ENCODE measurements at regions not wholly inside any gene's neighbourhood (a gene's known extent, or its start where the extent isn't known, plus 50 kb on each side); places are given as distances from the start of the nearest gene placed in this dataset.

DNA sequence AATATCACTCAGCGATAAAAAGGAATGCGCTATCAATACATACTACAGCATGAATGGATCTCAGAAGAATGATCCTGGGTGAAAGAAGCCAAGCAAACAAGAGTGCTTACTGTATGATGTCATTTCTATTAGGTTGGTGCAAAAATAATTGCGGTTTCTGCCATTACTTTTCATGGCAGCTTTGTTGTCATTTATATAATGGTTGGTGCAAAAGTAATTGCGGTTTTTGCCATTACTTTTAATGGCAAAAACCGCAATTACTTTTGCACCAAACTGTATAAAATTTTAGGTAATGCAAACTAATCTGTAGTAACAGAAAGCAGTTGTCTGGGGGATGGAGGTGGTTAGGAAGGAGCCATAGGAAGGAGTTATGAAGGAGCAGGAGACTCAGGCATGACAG, 318.3 kb upstream of the ZMIZ1 start:
- 0 out of 2 replicates have a peak, but pooled peaks cover 2% of the 10 kb centered on the region for H3K4me1 ChIP-seq
- in situ Hi-C loops (cut with MboI; ENCODE audit: low sequenced_read_pairs): no loop called here

DNA sequence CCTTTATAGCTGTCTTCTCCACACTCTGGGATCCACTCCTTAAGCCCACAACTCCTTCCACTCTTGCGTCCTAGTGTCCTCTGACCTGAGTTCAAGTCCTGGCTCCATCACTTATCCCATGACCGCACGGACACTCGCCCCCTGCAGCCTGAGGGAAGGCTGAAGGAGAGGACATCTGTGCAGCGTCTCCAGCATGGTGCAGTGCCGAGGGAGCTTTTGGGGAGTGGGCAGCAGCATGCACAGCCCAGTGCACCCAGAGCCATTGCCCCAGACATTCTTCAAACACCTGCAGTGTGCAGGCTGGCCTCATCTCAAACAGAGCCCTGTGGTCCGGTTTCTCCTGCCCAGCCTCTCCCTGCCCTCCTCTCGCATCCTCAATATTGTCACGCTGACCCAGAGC, 317.1 kb upstream of the ZMIZ1 start:
- H3K36me3 ChIP-seq (replicated peaks): no peaks in the 10 kb centered on the region
- 0 out of 2 replicates have a peak, but pooled peaks cover 2% of the 10 kb centered on the region for H3K4me1 ChIP-seq
- no peaks in the 10 kb centered on the region for H3K27me3 ChIP-seq (ENCODE audit: low read depth)
- H3K4me3 ChIP-seq: no peak overlapping the region
- DNase-seq (ENCODE audit: low spot score in 2 of 2): no peak
- in situ Hi-C loops (cut with MboI; ENCODE audit: low sequenced_read_pairs): no loop called here
- H3K9me3 ChIP-seq: no peaks in the 10 kb centered on the region

More for the DNA sequence above, 318.3 kb upstream of the ZMIZ1 start:
- Histone ChIP-seq H3K4me3 (no peak overlapping the region), H3K27me3 (ENCODE audit: low read depth) (no peaks in the 10 kb centered on the region), H3K9me3 (no peaks in the 10 kb centered on the region), H3K36me3 (replicated peaks) (no peaks in the 10 kb centered on the region)
- DNase-seq (ENCODE audit: low spot score in 2 of 2): no peak

DNA sequence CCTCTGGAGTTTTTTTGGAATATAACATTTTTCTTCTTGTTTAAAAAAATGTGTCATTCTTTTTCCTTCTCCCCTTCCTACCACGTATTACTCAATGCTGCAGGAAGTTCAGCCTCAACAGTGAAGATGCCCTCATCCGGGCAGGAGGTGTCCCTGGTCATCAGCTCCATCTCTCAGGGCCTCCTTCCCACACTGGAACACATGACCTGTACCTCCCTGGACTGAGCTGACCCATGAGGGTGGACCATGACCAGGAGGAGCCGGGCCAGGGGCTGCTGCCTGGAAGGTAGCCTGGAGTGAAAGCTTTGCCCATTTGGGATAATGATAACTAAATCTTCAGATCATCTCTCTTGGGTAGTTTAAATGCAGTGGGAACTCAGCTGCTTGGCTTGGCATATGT, 316.5 kb upstream of the ZMIZ1 start:
- no peak overlapping the region for H3K4me3 ChIP-seq
- 0 out of 2 replicates have a peak, but pooled peaks cover 2% of the 10 kb centered on the region for H3K4me1 ChIP-seq
- no peaks in the 10 kb centered on the region for H3K9me3 ChIP-seq
- DNase-seq (ENCODE audit: low spot score in 2 of 2): no peak
- no peaks in the 10 kb centered on the region for H3K27me3 ChIP-seq (ENCODE audit: low read depth)
- in situ Hi-C loops (cut with MboI; ENCODE audit: low sequenced_read_pairs): no loop called here
- no peaks in the 10 kb centered on the region for H3K36me3 ChIP-seq (replicated peaks)

DNA sequence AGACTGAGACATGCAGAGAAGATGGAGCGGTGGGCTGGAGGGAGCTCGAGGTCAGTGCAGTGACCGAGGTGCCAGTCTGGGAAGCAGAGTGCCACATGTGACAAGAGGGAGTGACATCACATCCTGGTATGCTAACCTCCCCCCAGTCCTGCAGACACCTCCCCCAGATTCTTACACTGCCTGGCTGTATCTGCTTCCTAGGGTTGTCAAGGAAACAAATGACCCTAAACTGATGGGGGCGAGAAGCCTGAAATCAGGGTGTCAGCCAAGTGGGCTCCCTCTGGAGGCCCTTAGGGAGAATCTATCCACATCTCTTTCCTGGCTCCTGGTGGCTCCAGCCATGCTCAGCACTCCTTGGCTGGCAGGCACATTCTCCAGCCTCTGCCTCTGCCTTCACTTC, 316.1 kb upstream of the ZMIZ1 start:
- DNase-seq (ENCODE audit: low spot score in 2 of 2): no peak
- no peaks in the 10 kb centered on the region for H3K27me3 ChIP-seq (ENCODE audit: low read depth)
- 0 out of 2 replicates have a peak, but pooled peaks cover 2% of the 10 kb centered on the region for H3K4me1 ChIP-seq
- no peaks in the 10 kb centered on the region for H3K36me3 ChIP-seq (replicated peaks)
- H3K4me3 ChIP-seq: no peak overlapping the region
- in situ Hi-C loops (cut with MboI; ENCODE audit: low sequenced_read_pairs): no loop called here
- H3K9me3 ChIP-seq: no peaks in the 10 kb centered on the region

DNA sequence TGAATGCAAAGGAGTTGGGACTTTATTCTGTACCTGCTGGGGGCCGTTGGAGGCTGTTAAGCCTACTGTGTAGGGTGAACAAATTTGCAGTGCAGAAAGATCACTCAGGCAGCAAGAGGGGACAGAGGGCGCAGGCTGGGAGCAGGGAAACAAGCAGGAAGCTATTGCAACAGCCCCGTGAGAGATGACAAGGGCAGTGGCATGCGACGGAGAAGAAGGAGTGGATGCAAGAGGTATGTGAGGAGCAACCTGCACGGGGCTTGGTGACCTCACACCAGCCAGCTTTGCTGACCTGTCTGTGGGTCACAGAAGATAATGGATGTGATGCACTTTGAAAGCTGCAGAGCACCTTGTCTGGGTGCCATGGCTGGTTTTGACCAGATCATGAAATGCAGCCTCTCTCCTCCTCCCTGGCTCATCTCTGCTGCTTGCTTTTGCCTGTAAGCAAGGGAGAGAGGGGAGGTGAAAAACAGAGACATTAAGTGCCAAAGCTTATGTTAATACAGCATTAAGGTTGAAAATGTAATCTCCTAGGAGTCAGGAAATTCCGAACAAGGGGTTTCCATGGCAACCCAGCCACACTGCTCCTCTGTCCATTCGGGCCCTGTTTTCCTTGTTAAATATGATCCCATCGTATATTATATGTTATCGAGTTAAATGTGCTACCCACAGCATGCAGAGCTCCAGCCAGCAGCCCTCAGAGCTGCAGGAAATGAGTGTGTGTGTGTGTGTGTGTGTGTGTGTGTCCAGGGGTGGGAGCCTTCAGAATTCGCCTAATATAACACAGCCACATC, 314.3 kb upstream of the ZMIZ1 start:
- peak; percentile 49 to 62 for DNase-seq (ENCODE audit: low spot score in 2 of 2)
- Histone ChIP-seq H3K27me3 (ENCODE audit: low read depth) (no peaks in the 10 kb centered on the region), H3K4me1 (0 out of 2 replicates have a peak, but pooled peaks cover 2% of the 10 kb centered on the region), H3K9me3 (no peaks in the 10 kb centered on the region), H3K4me3 (no peak overlapping the region), H3K36me3 (replicated peaks) (no peaks in the 10 kb centered on the region)
- in situ Hi-C loops (cut with MboI; ENCODE audit: low sequenced_read_pairs): no loop called here

DNA sequence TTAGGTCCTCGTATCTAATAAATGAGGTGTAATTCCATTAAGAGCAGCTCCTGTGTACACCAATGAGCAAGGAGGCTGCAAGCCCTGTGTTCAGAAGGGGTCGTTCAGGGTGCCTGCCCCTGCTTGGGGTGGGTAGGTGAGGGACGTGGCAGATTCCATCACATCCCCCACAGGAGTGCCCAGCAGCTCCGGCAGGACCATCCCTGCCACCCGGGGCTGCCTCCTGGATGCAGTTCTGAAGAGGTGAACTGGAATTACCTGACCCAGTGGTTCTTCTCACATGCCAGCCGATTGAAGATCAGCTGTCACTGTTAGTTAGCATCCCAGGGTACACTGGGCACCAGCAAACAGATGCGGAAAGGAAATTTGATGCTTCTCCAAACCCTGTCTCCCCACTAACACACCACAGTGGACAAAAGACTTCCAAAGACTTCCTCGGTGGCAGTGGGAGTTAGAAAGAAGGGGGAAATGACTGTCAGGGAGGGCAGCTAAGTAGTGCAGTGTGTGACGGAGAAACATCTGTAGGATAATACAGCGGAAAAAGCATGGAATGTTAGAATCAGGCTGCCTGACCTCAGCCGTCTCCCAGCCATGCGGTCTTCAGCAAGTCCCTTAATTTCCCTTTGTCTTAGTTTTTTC, 313.6 kb upstream of the ZMIZ1 start:
- Histone ChIP-seq H3K4me3 (no peak overlapping the region), H3K9me3 (no peaks in the 10 kb centered on the region), H3K27me3 (ENCODE audit: low read depth) (no peaks in the 10 kb centered on the region), H3K36me3 (replicated peaks) (no peaks in the 10 kb centered on the region), H3K4me1 (0 out of 2 replicates have a peak, but pooled peaks cover 2% of the 10 kb centered on the region)
- in situ Hi-C loops (cut with MboI; ENCODE audit: low sequenced_read_pairs): no loop called here
- no peak for DNase-seq (ENCODE audit: low spot score in 2 of 2)

DNA sequence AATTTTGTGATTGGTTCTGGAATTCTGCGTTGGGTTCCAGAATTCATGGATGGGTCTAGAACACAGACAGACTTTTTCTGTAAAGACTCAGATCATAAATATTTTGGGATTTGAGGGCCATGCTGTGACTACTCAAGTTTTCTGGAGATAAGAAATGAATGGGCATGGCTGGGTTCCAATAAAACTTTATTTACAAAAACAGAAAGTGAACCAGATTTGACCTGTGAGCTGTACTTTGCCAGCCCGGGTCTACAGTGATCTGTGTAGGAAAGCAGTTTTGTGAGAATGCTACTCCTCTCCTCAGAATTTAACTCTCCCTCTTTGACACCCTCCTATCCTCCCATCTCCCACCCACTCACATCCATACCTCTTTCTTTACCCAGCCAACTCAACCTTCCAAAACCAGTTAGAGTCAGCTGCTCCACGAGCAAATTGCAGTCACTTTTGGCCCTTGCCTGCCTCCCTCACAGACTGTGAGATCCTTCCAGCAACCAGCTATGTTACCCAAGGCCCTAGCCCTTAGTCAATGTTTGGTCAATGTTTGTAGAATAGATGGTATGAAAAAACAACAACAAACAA, 312.8 kb upstream of the ZMIZ1 start:
- DNase-seq (ENCODE audit: low spot score in 2 of 2): no peak
- no peaks in the 10 kb centered on the region for H3K27me3 ChIP-seq (ENCODE audit: low read depth)
- no peaks in the 10 kb centered on the region for H3K36me3 ChIP-seq (replicated peaks)
- 0 out of 2 replicates have a peak, but pooled peaks cover 2% of the 10 kb centered on the region for H3K4me1 ChIP-seq
- no peaks in the 10 kb centered on the region for H3K9me3 ChIP-seq
- in situ Hi-C loops (cut with MboI; ENCODE audit: low sequenced_read_pairs): no loop called here
- H3K4me3 ChIP-seq: no peak overlapping the region

DNA sequence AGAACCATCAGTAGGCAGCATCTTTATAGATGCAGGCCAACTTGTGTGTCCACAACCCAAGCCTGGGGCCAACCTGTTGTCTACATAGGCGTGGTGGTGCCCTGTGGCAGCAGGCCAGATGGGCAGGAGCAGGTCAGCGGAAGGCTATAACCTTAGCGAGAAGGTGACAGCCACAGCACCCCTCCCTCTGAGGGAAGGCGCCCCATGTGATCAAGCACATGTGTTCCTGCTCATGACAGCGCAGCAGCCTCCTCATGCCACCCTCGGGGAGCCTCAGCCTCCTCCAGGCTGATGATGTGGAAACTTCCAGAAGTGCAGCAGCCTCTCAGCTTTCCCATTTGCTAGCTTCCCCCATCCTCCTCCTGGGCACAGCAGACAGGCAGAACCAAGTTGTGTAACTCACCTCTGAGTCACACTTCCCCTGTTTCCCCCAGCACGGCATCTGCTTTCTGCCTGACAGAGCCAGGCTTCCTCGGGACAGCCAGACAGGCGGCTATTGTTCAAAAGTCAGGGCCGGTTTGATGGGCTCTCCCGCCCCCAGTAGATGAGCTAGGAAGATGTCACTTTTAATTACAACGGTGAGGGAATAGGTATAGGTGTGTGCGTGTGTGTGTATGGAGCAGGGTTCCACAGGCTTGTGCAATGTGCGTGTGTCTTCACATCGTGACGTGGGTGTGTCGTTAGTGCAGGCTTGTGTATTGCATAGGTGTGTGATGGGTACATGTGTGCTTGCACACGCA, 312.0 kb upstream of the ZMIZ1 start:
- Histone ChIP-seq H3K4me3 (no peak overlapping the region), H3K9me3 (no peaks in the 10 kb centered on the region), H3K27me3 (ENCODE audit: low read depth) (no peaks in the 10 kb centered on the region), H3K4me1 (0 out of 2 replicates have a peak, but pooled peaks cover 2% of the 10 kb centered on the region), H3K36me3 (replicated peaks) (no peaks in the 10 kb centered on the region)
- DNase-seq (ENCODE audit: low spot score in 2 of 2): no peak
- in situ Hi-C loops (cut with MboI; ENCODE audit: low sequenced_read_pairs): no loop called here

DNA sequence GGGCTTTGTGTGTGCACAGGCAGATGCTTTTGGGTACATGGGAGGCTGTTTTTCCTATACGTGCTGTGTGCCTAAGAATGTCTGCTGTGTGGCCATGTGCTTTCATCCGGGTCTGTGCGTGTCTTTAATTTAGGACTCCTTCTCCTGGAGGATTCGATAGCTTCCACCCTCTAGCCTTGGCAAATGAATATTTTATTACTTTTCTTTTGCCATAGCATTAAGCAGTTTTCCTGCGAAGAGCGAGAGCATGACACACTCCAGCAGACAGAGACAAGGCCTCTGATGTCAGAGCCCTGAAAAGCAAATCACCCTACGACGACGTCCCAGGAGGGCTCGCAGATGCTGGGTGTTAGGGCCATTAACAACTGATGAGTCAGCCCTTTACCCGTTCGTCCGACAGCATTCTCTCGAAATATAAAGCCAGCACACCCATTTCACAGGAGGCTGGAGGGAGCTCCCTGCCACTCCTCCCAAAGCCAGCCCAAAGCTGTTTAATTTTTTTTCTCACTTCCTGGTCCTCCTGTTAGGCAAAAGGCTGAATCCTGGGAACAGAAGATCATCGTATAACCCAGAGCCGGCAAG, 311.3 kb upstream of the ZMIZ1 start:
- 0 out of 2 replicates have a peak, but pooled peaks cover 2% of the 10 kb centered on the region for H3K4me1 ChIP-seq
- H3K36me3 ChIP-seq (replicated peaks): no peaks in the 10 kb centered on the region
- in situ Hi-C loops (cut with MboI; ENCODE audit: low sequenced_read_pairs): no loop called here
- H3K9me3 ChIP-seq: no peaks in the 10 kb centered on the region
- H3K27me3 ChIP-seq (ENCODE audit: low read depth): no peaks in the 10 kb centered on the region
- no peak overlapping the region for H3K4me3 ChIP-seq
- no peak for DNase-seq (ENCODE audit: low spot score in 2 of 2)

DNA sequence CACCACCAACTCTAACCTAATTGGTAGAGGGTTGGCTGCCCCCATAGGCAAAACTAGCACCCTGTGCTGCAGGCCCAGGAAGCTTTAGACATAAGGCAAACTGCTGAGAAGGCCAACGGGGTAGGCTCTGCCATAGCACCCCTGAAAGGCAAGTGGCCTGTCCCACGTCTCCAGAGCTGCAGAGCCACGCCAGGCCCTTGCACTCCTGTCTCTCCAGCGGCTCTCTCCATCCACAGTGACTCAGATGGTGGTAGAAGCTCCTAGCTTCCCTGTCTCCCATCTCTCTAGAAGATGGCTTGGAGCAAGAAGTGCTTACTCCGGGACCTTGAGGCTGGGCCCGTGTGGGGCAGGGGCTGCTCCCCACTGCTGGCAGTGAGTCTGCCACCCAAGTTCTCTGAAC, 310.6 kb upstream of the ZMIZ1 start:
- no peaks in the 10 kb centered on the region for H3K27me3 ChIP-seq (ENCODE audit: low read depth)
- in situ Hi-C loops (cut with MboI; ENCODE audit: low sequenced_read_pairs): no loop called here
- no peaks in the 10 kb centered on the region for H3K36me3 ChIP-seq (replicated peaks)
- no peak overlapping the region for H3K4me3 ChIP-seq
- 0 out of 2 replicates have a peak, but pooled peaks cover 2% of the 10 kb centered on the region for H3K4me1 ChIP-seq
- H3K9me3 ChIP-seq: no peaks in the 10 kb centered on the region
- no peak for DNase-seq (ENCODE audit: low spot score in 2 of 2)

DNA sequence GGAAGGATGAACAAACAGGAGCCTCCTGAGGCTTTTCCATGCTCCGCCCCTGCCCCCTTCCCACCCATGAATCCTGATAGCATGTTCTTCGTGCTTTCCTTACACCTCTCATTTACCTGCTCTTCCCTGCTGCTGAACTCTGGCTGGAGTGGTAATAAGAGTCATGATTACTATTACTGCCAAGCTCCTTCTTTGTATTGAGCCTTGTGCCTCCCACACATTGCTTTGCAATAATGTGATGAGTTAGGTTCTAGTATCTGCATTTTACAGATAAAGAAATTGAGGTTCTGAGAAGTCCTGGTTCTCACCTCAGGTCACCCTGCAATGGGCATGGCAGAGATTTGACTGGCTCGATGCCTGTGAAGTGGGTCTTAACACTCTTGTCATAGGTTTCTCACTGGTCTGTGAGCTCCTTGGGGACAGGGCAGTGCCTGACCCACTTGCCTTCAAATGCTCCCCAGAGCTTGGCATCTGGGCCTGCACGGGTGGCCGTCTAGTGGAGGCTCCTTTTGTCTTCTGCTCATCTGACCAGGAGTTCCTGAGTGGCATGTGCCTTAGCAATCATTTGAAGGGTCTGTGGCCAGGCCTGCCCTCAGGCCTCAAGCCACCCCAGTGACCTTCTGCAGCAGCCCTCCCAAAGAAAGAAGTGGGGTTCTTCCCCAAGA, 309.2 kb upstream of the ZMIZ1 start:
- Histone ChIP-seq H3K36me3 (replicated peaks) (no peaks in the 10 kb centered on the region), H3K9me3 (no peaks in the 10 kb centered on the region), H3K27me3 (ENCODE audit: low read depth) (no peaks in the 10 kb centered on the region), H3K4me3 (no peak overlapping the region), H3K4me1 (0 out of 2 replicates have a peak, but pooled peaks cover under 1% of the 10 kb centered on the region)
- in situ Hi-C loops (cut with MboI; ENCODE audit: low sequenced_read_pairs): no loop called here
- no peak for DNase-seq (ENCODE audit: low spot score in 2 of 2)

DNA sequence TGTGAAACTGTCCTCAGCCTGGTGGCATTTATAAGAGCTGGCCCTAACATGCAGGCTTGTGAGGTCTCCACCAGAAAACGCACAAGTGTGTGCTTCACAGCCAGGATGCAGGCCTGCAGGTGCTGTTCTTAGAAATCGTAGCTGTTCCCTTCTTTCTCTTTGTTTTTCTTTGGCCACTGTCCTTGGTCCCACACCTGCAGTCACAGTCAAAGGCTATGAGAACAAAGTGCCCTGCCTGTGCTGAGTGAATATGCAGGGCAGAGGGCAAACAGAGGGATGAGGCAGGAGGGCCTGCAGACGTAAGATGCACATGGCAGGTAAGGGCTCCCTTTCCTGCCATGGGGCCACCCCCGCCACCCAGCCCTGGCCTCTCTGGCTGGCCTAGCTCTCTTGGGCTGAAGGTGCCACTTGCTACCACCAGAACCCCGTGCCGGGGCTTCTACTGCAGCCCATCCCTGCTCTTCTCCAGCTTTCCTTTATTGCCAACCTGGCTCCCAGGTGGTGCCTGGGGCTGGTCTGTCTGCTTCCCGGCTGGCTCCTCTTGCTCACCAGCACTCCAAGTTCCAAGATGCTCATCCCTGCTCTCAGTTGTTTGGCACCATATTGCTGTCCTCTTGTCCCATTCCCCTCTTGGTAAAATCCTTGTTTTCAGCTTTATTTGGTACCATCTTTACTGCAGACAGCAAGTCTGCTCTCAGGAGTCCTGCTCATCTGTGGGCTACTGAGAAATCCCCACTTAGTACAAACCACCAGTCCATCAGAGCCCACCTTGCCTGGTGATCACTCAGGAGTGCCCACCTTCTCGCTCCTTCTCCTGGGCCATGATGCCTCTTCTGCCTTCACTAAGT, 308.1 kb upstream of the ZMIZ1 start:
- Histone ChIP-seq H3K4me3 (no peak overlapping the region), H3K27me3 (ENCODE audit: low read depth) (no peaks in the 10 kb centered on the region), H3K9me3 (no peaks in the 10 kb centered on the region), H3K36me3 (replicated peaks) (no peaks in the 10 kb centered on the region), H3K4me1 (no peaks in the 10 kb centered on the region)
- DNase-seq (ENCODE audit: low spot score in 2 of 2): no peak
- in situ Hi-C loops (cut with MboI; ENCODE audit: low sequenced_read_pairs): no loop called here

Measured in HAP-1 (cell line).